ENCODE measurements at regions not wholly inside any gene's neighbourhood (a gene's known extent, or its start where the extent isn't known, plus 50 kb on each side); places are given as distances from the start of the nearest gene placed in this dataset.
A peak's percentile ranks its signal among the peaks of the same experiment; 100 is the strongest.

DNA sequence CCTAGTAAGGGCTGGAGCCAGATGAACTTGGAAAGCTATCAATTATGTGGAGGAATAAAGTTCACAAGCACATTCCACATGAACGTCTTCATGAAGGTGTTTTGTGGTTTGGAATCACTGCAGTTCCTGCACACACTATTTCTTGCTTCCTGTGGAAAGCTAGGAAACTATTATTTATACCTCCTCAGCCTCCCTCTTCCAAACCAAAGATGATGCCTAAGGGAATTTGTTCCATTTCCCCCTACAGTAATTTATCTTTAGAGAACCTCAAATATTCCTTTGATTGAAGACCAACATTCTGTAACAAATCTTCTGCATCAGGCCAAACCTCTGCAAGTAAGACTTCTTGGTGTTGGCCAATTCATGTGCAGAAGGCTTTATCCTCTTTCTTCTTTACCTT is 115.8 kb upstream of the ARHGAP20 start:
- intact Hi-C loops (cut with micrococcal nuclease): no loop called here
- H3K4me3 Mint-ChIP-seq: no peak overlapping the region
- peaks cover 14% of the 10 kb centered on the region for H3K27me3 Mint-ChIP-seq
- no peak overlapping the region for H3K27ac Mint-ChIP-seq
- H3K36me3 Mint-ChIP-seq (ENCODE audit: low read depth): no peaks in the 10 kb centered on the region
- H3K4me1 Mint-ChIP-seq (ENCODE audit: low read depth): peaks cover 8% of the 10 kb centered on the region
- H3K9me3 Mint-ChIP-seq: no peaks in the 10 kb centered on the region

DNA sequence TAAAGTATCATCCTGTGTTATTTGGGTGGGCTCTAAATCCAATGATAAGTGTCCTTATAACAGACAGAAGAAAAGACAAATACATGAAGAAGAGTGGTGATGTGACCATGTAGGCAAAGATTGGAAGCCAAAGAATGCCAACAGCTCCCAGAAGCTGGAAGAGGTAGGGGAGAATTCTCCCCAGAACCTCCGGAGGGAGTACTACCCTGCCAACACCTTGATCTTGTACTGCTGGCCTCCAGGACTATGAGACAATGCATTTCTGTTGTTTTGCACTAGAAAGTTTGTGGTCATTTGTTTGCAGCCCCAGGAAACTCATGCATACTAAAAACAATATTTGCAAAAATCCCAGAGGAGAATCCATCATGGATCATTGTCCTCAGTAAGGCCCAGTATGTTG is 115.0 kb upstream of the ARHGAP20 start:
- H3K27me3 Mint-ChIP-seq: peaks cover 9% of the 10 kb centered on the region
- H3K4me3 Mint-ChIP-seq: no peak overlapping the region
- H3K9me3 Mint-ChIP-seq: no peaks in the 10 kb centered on the region
- no peak overlapping the region for H3K27ac Mint-ChIP-seq
- H3K4me1 Mint-ChIP-seq (ENCODE audit: low read depth): peaks cover 8% of the 10 kb centered on the region
- no peaks in the 10 kb centered on the region for H3K36me3 Mint-ChIP-seq (ENCODE audit: low read depth)
- intact Hi-C loops (cut with micrococcal nuclease): no loop called here

DNA sequence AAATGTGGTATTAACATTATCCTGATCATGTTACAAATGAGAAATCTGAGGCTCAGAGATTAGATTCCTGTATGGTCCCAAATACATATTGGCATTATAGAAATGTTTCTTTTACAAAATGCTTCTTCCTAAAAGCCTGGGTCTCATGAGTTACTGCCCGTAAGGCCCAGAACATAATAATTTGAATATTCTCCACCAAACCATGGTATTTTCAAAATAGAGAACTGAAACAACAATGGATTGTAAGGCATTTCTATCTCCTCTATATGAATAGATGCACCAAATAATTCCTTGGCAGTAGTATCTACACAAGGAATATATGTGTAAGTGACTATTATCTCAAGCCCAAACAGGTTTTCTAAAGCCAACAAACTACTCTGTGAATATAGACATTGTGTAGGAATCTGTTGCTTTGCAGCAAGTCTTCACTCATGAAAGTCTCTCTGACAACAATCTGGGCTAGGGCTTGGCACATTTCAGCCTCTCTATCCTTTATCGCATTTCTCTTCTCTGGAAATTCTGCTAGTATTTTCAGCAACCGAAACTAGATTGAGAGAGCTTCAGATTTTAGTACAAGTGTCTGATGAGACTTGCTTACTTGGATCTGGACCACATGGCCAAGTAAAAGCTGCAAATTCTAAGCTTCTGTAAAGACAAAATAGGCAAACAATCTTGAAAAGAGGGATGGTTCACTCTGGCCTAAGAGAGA is 112.8 kb upstream of the ARHGAP20 start:
- Mint-ChIP-seq H3K27me3 (peaks cover 6% of the 10 kb centered on the region), H3K4me1 (ENCODE audit: low read depth) (peaks cover 8% of the 10 kb centered on the region), H3K36me3 (ENCODE audit: low read depth) (no peaks in the 10 kb centered on the region), H3K27ac (no peak overlapping the region), H3K4me3 (no peak overlapping the region), H3K9me3 (no peaks in the 10 kb centered on the region)
- intact Hi-C loops (cut with micrococcal nuclease): no loop called here

DNA sequence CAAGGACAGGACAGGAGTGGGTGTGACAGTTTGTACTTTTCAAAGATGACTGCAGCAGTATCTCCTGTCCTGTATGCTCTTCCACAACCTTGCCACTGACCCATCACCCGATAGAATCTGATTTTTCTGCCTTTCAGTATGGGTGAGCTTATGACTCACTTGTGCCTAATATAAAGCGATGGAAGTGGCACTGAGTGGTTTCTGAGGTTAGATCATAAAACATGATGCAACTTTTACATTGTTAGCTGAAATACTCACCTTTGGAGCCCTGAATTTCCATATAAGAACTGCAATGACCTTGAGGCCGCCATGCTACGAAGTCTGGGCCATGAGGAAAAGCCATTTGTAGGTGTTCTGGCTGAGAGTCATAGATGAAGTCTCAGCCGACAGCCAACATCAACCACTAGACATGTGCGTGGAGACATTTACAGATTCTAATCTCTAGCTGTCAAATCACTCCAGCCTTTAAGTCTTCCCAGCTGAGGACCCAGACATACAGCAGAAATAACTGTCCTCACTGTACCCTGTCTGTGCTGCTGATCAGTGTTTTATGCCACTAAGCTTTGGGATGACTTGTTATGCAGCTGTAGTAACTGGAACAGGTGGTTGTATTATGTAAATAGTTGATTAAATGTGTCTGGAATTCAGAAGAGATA is 105.9 kb upstream of the ARHGAP20 start:
- intact Hi-C loops (cut with micrococcal nuclease): no loop called here
- Mint-ChIP-seq H3K27ac (no peak overlapping the region), H3K27me3 (no peaks in the 10 kb centered on the region), H3K4me1 (ENCODE audit: low read depth) (no peaks in the 10 kb centered on the region), H3K4me3 (no peak overlapping the region), H3K36me3 (ENCODE audit: low read depth) (no peaks in the 10 kb centered on the region), H3K9me3 (peaks cover 17% of the 10 kb centered on the region)

DNA sequence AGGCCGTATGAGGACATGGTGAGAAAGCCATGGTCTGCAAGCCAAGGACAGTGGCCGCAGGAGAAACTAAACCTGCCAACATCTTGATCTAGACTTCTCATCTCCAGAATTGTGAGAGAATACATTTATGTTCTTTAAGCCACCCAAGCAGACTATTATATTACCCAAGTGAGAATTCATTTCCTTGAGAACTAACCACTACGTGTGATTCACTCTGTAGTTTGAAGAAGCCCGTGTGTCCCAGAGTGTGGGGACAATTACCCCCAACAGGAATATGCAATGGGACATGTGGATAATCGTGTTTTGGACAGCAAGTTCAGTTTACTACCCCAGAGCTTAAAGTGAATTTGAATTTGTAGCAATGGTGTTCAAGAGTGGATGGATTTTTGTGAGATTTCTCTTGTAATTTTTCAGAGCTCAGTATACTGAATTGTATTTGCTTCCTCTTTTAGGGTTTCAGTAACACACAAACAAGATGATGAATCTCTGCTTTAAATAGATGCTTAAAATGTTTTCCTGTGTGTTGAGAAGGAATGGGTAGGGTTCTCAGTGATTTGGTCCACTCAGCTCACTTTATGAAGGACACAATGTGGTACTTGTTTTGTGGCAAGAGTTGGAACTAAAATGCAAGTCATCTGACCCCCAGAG is 100.0 kb upstream of the ARHGAP20 start:
- no peak overlapping the region for H3K27ac Mint-ChIP-seq
- H3K4me3 Mint-ChIP-seq: no peak overlapping the region
- intact Hi-C loops (cut with micrococcal nuclease): no loop called here

DNA sequence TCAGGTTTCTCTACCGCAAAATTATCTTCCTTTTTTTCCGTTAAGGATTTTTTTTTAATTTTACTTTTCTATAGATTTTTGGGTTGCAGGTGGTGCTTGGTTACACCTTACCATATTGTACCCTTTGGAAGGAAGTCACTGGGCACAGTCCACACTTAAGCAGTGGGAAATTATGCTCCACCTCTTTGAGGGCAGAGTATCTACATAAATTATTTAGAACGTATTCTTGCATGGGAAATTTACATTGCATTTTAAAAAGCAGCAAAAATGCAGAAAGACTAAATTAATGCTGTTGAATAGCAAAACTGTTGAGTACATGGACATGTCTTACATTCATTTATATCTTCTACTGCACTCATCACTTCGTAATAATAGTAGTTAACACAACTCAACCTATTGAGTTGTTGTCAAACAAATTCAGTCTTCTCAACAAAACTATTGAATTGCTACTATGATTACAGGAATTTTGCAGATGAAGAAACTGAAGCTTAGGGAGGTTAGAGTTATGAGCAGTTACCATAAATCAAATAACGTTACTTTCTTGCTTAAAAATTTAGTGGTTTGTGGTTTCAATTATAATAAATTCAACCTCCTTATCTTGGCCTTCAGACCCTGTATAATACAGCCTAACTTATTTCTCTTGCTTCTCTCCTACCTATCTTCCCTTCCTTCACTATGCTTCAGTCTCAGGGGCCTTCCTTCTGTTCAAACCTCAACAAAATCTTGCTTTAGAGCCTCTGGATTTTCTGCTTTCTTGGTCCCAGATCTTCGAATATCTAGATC is 97.4 kb upstream of the ARHGAP20 start:
- Mint-ChIP-seq H3K4me1 (ENCODE audit: low read depth) (peaks cover 22% of the 10 kb centered on the region), H3K36me3 (ENCODE audit: low read depth) (no peaks in the 10 kb centered on the region), H3K9me3 (no peaks in the 10 kb centered on the region), H3K4me3 (no peak overlapping the region), H3K27ac (no peak overlapping the region), H3K27me3 (no peaks in the 10 kb centered on the region)
- intact Hi-C loops (cut with micrococcal nuclease): no loop called here

More for the DNA sequence above, 100.0 kb upstream of the ARHGAP20 start:
- H3K36me3 Mint-ChIP-seq (ENCODE audit: low read depth): no peaks in the 10 kb centered on the region
- H3K9me3 Mint-ChIP-seq: peaks cover 17% of the 10 kb centered on the region
- H3K4me1 Mint-ChIP-seq (ENCODE audit: low read depth): peaks cover 22% of the 10 kb centered on the region
- H3K27me3 Mint-ChIP-seq: no peaks in the 10 kb centered on the region

DNA sequence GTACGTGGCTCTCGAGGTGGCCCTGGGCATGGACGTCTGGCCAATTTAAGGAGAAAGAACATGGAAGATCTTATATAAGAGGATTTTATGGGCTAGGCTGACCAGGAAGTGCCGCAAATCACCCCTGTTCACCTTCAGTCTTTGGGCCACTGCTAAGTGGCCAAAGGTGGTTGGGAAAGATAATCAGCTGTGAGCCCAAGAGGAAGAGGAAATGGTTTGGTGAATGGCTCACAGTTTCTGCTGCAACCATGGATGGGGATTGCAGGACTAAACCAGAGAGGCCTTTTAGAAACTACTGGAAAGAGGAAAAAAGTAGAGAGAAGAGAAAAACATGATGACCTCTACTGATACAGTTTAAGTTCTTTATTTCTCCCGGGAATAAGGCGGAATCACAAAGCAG is 96.0 kb upstream of the ARHGAP20 start:
- intact Hi-C loops (cut with micrococcal nuclease): no loop called here
- Mint-ChIP-seq H3K9me3 (no peaks in the 10 kb centered on the region), H3K27me3 (no peaks in the 10 kb centered on the region), H3K4me1 (ENCODE audit: low read depth) (peaks cover 22% of the 10 kb centered on the region), H3K27ac (no peak overlapping the region), H3K36me3 (ENCODE audit: low read depth) (no peaks in the 10 kb centered on the region), H3K4me3 (no peak overlapping the region)

DNA sequence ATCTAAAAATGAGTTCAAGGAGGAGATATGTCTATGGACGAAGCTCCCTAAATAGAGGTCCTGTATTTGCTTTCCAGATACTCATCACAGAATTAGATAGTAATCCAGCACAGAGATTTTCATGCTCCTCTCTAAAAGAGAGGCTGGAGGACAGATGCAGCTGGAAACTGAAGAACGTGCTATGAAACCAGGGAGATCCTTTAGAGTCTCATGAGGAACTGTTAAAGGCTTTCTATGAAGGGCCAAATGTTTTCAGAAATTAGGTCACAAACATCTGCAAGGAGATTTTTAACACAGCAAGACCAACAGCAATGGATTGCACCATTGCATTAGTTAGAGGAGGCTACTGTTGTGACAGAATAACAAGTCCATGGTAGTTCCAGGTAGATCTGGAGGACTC is 95.6 kb upstream of the ARHGAP20 start:
- peaks cover 22% of the 10 kb centered on the region for H3K4me1 Mint-ChIP-seq (ENCODE audit: low read depth)
- intact Hi-C loops (cut with micrococcal nuclease): no loop called here
- H3K36me3 Mint-ChIP-seq (ENCODE audit: low read depth): no peaks in the 10 kb centered on the region
- H3K27me3 Mint-ChIP-seq: no peaks in the 10 kb centered on the region
- H3K27ac Mint-ChIP-seq: no peak overlapping the region
- H3K4me3 Mint-ChIP-seq: no peak overlapping the region
- no peaks in the 10 kb centered on the region for H3K9me3 Mint-ChIP-seq

DNA sequence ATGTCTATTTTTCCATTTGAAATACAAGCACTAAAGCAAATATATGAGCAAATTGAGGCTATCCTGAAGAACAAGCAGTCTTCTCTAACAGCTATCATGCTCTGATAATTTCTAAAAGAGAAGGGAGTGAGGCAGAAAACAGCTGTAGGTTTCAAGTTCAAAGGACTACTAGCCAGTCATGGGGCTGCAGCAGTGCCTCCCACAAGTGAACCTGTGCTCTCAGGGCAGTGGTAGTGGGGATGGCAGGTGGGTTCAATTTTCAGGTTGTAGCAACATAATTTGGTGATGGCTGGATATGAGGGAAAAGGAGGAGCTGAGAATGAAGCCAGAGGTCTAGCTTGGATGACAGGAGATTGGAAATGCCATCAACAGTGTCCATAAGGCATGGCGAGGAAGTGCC is 93.5 kb upstream of the ARHGAP20 start:
- no peak overlapping the region for H3K4me3 Mint-ChIP-seq
- H3K27me3 Mint-ChIP-seq: no peaks in the 10 kb centered on the region
- H3K36me3 Mint-ChIP-seq (ENCODE audit: low read depth): no peaks in the 10 kb centered on the region
- intact Hi-C loops (cut with micrococcal nuclease): no loop called here
- no peak overlapping the region for H3K27ac Mint-ChIP-seq
- H3K4me1 Mint-ChIP-seq (ENCODE audit: low read depth): peaks cover 18% of the 10 kb centered on the region
- H3K9me3 Mint-ChIP-seq: no peaks in the 10 kb centered on the region

DNA sequence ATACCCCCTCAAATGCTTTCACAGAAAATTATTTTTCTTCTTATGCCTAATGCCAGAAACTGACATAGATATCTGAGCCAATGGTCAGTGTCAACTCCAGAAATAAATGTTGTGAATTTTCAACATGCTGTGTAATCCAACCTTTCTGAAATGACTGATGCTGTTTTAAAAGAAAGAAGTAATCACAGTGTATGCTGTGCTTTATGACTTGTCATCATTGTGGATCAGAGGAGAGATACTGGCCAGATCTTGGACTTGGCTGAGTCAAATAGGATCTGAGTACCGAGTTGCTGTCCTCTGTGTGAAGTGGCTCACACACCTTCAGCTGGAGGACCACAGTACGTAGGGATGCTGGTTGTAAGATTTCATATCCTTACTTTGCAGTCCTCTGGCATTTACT is 89.9 kb upstream of the ARHGAP20 start:
- H3K36me3 Mint-ChIP-seq (ENCODE audit: low read depth): no peaks in the 10 kb centered on the region
- H3K4me3 Mint-ChIP-seq: no peak overlapping the region
- no peaks in the 10 kb centered on the region for H3K9me3 Mint-ChIP-seq
- peaks cover 29% of the 10 kb centered on the region for H3K4me1 Mint-ChIP-seq (ENCODE audit: low read depth)
- intact Hi-C loops (cut with micrococcal nuclease): no loop called here
- no peaks in the 10 kb centered on the region for H3K27me3 Mint-ChIP-seq
- no peak overlapping the region for H3K27ac Mint-ChIP-seq

DNA sequence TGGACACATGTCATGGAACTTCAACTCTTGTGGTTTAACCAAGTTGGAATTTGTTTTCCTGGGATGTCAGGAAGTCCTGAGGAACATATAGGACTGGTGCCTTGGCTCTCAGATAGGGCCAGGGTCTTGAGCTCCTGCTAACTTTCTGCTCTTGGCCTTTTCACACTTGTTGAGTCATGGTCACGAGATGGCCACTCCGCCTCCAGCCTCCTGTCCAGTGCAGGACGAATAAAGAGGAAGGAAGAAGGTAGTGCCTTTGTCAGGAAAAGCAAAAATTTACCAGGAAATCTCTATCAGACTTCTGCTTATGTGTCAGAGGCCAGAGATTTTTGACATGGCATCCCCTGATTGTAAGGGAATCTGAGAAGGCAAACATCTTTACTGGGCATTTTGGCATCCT is 89.1 kb upstream of the ARHGAP20 start:
- Mint-ChIP-seq H3K27ac (peak overlapping the region; percentile 34), H3K4me3 (no peak overlapping the region), H3K9me3 (no peaks in the 10 kb centered on the region), H3K27me3 (no peaks in the 10 kb centered on the region), H3K36me3 (ENCODE audit: low read depth) (no peaks in the 10 kb centered on the region), H3K4me1 (ENCODE audit: low read depth) (peaks cover 33% of the 10 kb centered on the region)
- intact Hi-C loops (cut with micrococcal nuclease): no loop called here

DNA sequence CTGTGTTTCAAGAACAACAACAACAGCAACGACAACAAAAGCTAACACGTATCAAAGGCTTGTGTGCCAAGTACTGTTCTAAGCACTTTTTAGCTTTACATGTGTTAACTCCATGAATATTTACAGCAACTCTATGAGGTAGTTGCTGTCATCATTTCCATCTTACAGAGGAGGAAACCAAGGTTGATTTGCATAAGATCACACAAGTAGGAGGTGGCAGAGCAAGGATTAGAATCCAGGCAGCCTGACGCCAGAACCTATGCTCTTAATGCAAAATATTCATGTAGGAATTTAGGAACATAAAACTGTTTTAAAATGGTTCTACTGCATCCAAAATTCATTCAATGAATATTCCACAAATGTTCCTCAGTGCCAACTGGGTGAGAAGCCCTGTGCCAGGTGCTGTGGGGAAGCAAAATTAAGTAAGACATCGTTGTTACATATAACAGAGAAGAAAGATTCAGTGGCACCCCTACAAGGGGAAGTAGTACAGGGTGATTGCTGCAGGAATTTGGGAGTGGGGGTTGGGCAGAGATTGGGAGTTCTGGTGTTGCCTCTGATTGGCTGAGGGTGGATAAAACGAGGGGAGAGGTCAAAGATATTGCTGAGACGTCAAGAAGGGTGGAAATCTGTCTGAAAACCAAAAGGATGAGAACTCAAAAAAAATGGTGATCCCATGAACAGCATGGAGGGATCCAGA is 86.1 kb upstream of the ARHGAP20 start:
- intact Hi-C loops (cut with micrococcal nuclease): loop anchor here (10.0 kb wide), 1 partner anchor 304 kb away; no protein-coding TSS in a partner anchor
- Mint-ChIP-seq H3K27me3 (no peaks in the 10 kb centered on the region), H3K4me1 (ENCODE audit: low read depth) (peaks cover 33% of the 10 kb centered on the region), H3K27ac (peak overlapping the region; percentile 33), H3K4me3 (no peak overlapping the region), H3K9me3 (no peaks in the 10 kb centered on the region), H3K36me3 (ENCODE audit: low read depth) (no peaks in the 10 kb centered on the region)

DNA sequence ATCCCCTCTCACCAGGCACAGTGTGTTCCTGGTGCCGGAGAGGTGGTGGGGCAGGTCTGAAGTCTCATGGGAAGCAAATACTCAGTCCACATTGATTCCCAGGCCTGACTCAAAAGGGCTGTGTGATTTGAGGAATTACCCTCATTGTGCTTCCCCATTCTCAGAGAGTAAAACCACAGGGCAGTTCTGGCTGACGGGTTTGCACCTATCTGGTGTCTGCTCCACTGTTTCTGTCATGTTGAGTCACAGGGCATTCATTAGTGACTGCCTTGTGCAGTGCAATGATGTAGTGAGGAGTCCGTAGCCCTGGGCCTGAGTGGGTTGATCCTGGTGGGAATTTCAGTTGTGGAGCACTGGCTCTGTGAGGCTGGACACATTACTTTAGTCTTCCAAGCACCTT is 85.2 kb upstream of the ARHGAP20 start:
- Mint-ChIP-seq H3K36me3 (ENCODE audit: low read depth) (no peaks in the 10 kb centered on the region), H3K4me1 (ENCODE audit: low read depth) (peaks cover 33% of the 10 kb centered on the region), H3K27me3 (peaks cover 3% of the 10 kb centered on the region), H3K27ac (peak overlapping the region; percentile 74), H3K4me3 (no peak overlapping the region), H3K9me3 (no peaks in the 10 kb centered on the region)
- intact Hi-C loops (cut with micrococcal nuclease): loop anchor here (10.0 kb wide), 1 partner anchor 303 kb away; no protein-coding TSS in a partner anchor
